Heart left ventricle (tissue), 13 donors: ENCODE measurements at regions not wholly inside any gene's neighbourhood (a gene's known extent, or its start where the extent isn't known, plus 50 kb on each side); places are given as distances from the start of the nearest gene placed in this dataset.

Experiments used
- POLR2A ChIP-seq, 2 donors: fragments of 450-650 bp; IDR thresholded peaks; one replicate each; pipeline ENCODE4 v1.6.1; 2017; ENCODE audit warnings: antibody characterized with exemption in 2 of 2, mild to moderate bottlenecking in 2 of 2, moderate library complexity in 2 of 2
- TF ChIP-seq, protein P1 (sequence below), 12 donors: fragments of 200-600 bp; sonication (generic) in 4 of 12; IDR thresholded peaks; one replicate each; pipeline versions ENCODE4 v1.5.0 to v1.8.0; 2018 to 2022; ENCODE audit warnings: antibody characterized with exemption in 12 of 12, mild to moderate bottlenecking in 5 of 12
- donor health status: ischemic (EF 13 %, LVEDD 7.1; RV severe dilation, severe dysfunction).
- donor health status: DM: no; HTN: yes; CAD: no.
- donor health status: DM: no; HTN: no; CAD: no.
- donor health status: ischemic (EF 25% LVEDD 6.9; RV normal size, moderate dysfunction).
- donor health status: ischemic (EF 25% LVEDD 5.7; RV mildly dilated, moderate dysfunction).
- donor health status: ischemic (EF 35%, LVEDD 5.7; RV mildly dilated, moderate dysfunction).
- donor health status: nonischemic (EF 11% LVEDD 7.7; RV severe dilation, severe dysfunction).
- donor health status: DM: yes; HTN: yes; CAD: no.
- donor health status: PGD.
- donor health status: ischemic (EF 29% LVEDD 5.4; RV normal size, mild dysfunction).
- donor health status: nonischemic (EF 23%, LVEDD 6.1; RV moderate dilation, normal function).

DNA sequence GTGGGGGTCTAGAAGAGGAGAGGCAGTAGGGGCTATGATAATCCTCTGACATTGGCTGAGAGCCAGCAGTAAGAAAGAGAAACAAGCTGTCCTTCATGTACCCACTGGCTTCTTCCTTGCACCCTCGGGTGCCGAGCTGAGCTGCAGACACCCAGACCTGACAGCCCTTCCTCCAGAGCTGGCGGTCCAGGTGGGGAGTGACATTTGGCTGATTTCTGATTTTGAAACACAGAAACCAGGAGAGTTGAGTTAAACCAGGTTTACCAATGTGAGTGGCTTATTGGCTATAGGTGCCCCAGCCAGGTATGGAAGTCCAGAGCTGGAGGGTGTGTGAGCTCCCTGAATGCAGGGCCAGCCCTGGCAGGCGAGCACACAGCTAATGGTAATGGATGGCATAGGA, 59.2 kb downstream of the GADD45G start:
- no peak for TF ChIP-seq POLR2A (IDR thresholded peaks at IDR 0.05)
- TF ChIP-seq, protein P1, sequence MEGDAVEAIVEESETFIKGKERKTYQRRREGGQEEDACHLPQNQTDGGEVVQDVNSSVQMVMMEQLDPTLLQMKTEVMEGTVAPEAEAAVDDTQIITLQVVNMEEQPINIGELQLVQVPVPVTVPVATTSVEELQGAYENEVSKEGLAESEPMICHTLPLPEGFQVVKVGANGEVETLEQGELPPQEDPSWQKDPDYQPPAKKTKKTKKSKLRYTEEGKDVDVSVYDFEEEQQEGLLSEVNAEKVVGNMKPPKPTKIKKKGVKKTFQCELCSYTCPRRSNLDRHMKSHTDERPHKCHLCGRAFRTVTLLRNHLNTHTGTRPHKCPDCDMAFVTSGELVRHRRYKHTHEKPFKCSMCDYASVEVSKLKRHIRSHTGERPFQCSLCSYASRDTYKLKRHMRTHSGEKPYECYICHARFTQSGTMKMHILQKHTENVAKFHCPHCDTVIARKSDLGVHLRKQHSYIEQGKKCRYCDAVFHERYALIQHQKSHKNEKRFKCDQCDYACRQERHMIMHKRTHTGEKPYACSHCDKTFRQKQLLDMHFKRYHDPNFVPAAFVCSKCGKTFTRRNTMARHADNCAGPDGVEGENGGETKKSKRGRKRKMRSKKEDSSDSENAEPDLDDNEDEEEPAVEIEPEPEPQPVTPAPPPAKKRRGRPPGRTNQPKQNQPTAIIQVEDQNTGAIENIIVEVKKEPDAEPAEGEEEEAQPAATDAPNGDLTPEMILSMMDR (IDR thresholded peaks at IDR 0.05): no peak
